ENCODE measurements at regions not wholly inside any gene's neighbourhood (a gene's known extent, or its start where the extent isn't known, plus 50 kb on each side); places are given as distances from the start of the nearest gene placed in this dataset.

GRCh38 chr5:17434982-17435381 lies 63.0 kb upstream of the TAF11L2 start:
- DNase-seq: no peak

- no peak for DNase-seq
Observed at GRCh38 chr5:17436350-17436749, 61.7 kb upstream of the TAF11L2 start.

- DNase-seq: no peak
Observed at GRCh38 chr5:17436761-17437221, 61.2 kb upstream of the TAF11L2 start.

- DNase-seq: no peak
Observed at GRCh38 chr5:17438027-17438426, 60.0 kb upstream of the TAF11L2 start.

- DNase-seq: no peak
Observed at GRCh38 chr5:17439956-17440355, 58.1 kb upstream of the TAF11L2 start.

GRCh38 chr5:17440766-17441165 lies 57.3 kb upstream of the TAF11L2 start:
- no peak for DNase-seq

- no peak for DNase-seq
Observed at GRCh38 chr5:17441351-17441750, 56.7 kb upstream of the TAF11L2 start.

- DNase-seq: no peak
Observed at GRCh38 chr5:17443333-17444130, 54.5 kb upstream of the TAF11L2 start.

GRCh38 chr5:17444496-17444895 lies 53.5 kb upstream of the TAF11L2 start:
- DNase-seq: no peak

GRCh38 chr5:17445185-17445584 lies 52.8 kb upstream of the TAF11L2 start:
- no peak for DNase-seq

Data from CD4-positive, alpha-beta T cell treated with Interleukin-12 subunit alpha and Interleukin-12 subunit beta, for 1 hour (primary cell).